ENCODE measurements at regions not wholly inside any gene's neighbourhood (a gene's known extent, or its start where the extent isn't known, plus 50 kb on each side); places are given as distances from the start of the nearest gene placed in this dataset.

DNA sequence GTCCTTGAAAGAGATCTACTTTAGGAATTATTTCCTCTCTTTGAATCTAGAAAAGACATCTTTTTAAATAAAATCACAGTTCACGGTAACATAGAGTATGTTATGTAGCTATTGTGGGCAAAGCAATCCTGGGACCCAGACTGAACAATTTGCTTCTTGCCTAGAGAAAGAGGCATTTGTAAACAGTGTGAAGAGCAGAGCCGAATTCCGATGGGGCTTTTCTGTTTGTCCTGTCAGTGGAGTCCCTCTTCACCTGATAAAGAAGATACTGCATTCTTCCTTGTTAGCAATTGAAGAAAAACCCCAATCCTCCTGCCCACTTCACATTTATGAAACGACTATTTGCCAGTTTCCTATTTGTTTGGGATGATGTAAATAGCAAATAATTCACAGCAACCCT is 462.9 kb downstream of the WDR72 start:
- no peak for DNase-seq

DNA sequence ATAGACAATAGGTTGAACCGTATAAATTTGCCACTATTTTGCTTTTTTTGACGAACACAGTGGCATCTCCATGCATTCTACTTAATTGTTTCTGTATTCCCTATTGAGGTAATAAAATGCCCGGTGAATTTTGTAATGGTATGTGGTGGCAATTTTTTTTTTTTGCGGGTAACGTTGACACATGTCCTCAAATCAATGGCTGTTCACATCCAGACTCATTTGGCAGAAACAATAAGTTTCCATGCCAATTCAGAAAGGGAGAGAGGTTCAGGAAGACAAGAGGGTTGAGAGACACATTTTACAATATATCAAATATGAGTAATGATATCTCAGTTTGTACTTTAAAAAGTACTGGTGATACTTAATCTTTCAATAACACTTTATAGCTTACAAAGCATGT is 463.9 kb downstream of the WDR72 start:
- no peak for DNase-seq

DNA sequence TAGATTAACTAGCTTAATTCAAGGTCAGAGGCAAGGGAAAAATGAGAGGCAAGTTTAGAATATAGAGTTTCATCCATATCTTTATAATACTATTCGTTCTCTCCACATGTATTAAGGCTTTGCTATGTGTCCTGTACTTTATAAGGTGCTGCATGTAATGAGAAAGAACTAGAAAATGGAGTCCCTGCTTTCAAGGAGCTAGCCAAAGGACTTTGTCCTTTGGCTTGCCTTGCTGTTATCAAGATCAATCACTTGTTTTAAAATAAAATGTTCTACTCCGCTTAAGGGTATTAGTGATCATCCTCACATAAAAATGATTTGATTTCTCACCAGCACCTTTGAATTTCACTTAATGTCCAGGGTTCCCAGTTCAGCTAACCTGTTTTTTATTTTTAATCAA is 470.9 kb downstream of the WDR72 start:
- no peak for DNase-seq

DNA sequence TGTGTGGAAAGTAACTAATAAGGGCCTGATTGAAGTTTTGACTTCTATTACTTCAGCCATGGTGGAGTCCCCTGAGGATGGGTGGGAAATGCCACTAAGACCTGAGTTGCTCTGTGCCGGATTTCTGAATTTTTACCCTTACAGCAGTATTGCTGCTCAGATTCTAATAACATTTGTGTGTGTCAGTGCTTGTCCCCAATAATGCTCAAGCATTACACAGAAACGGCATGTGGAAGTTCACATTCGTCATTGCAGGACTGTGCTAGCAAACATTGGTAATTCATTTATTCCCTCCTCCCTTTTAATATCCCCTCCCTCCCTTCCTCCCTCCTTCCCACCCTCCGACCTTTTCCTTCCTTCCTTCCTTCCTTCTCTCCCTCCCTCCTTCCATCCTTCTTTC is 484.5 kb upstream of the ONECUT1 start:
- DNase-seq = no peak

DNA sequence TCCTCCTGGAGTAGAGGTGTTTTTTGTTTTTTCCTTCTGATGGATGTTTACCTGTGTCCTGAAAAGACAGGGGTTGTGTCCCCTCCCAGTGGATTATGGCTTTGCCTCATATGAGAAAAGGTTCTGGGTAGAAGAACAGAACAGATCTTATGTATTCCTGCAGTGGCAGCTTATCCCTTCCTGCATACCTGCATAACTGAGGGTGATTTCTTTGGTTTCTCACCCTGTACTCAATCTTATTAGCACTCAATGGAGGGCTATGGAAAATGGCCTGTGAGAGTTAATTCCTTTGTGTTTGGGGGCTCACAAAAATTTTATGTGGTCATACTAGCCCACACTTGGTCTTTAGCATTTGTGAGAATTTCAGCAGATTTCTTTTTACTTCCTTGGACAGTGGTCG is 482.0 kb upstream of the ONECUT1 start:
- no peak for DNase-seq

DNA sequence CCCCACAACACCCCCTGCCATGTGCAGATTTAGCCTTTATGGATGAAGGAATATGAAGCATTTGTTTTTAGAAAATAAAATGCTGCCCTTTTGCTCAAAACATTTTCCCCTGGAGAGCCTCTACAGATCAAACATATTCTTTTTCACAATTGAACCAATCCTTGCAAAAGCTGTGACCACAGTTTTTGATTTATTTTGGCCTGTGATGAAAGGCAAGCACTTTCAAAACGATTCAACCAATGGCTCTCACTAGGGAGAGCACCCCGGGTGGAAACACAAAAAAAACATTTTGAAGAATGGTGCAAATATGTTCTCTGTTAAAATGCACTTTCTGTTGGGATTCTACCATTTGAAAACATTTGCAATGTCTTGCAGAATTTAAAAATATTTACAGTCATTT is 476.0 kb upstream of the ONECUT1 start:
- no peak for DNase-seq

DNA sequence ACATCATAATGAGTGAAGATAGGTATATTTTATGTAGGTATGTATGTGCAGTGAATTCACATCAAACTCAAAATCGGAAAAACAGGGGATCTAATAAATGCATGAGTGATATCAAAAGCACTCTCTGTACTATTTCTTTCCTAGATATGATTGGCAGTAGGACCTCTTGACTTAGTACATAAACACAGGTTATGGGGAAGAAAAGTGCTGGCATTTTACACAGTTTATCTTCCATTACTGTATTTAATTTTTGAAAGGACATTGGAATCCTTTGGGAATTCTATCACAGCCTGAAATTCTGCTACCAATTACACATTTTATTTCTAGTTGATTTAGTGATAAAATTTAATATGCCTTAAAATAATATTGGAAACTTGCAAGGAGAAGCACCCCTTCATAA is 470.5 kb upstream of the ONECUT1 start:
- DNase-seq = no peak

DNA sequence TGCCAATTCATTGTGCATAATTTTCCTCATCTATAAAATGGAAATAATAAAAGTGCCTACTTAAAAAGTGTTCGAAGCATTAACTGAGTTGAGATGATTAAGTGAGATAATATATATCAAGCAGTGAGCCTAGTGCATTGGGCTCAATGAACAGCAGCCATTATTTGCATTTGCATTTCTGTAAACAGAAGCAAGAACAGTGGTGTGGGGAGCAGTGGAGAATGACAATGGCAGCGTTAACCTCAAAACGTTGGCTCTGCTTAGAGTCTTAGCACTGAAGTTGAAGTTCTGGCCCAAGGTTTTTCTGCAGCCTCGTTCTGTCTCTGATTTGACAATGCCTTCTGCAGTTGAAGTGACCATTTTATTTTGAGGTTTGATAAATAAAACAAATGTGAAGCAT is 466.3 kb upstream of the ONECUT1 start:
- DNase-seq = no peak

DNA sequence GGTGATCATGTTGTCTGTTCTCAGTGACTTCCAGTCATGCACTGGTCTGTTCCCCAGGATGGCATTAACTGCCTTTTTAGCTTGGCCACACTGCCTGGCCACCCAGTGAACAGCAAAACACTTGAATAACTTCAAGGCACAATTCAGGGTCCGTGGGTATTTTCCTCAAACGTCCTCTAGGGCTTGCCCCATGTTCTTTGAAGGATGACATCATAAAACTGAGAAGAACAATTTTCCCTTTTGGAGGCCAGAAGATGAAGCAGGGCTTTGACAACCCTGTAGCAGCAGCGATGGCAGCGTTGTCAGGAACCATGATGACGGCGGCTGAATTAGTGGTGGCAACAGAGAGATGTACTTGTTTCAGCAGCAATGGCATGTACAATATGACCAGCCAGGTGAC is 465.9 kb upstream of the ONECUT1 start:
- DNase-seq = no peak

DNA sequence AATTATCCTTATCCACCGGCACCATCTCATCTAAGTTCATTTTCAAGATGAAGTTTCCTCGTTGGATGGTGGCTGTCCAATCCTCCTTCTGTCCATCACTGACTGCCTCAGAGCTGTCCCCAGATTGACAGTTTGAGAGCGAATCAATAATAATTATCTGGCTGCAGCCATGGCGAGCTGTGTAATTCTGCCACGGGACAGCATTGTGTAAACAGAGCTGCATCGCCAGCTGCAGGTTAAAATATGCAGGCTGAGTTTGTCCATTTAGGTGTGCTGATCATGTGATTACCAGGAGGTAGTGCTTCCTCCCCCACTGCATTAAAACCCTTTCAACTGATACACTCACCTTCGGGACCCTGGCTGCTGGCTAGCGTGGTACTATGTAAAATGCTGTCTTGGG is 461.9 kb upstream of the ONECUT1 start:
- no peak for DNase-seq

DNA sequence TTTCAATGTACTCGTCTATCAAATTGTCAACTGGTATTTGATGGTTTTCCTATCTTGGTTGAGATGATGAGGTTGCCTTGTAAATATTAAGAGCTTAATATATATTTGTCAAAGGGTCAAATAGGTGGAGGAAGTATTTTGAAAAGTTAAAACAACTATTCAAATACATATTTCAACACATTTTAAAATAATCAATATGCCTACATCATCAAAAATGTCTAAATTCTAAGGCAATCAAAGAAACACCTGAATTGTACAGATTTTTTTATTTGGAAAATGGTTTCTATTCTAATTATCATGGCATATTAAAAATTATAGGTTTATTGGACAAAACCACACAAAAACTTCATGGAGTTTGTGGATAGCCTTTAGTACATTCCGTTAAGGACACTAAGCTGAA is 461.4 kb upstream of the ONECUT1 start:
- no peak for DNase-seq

DNA sequence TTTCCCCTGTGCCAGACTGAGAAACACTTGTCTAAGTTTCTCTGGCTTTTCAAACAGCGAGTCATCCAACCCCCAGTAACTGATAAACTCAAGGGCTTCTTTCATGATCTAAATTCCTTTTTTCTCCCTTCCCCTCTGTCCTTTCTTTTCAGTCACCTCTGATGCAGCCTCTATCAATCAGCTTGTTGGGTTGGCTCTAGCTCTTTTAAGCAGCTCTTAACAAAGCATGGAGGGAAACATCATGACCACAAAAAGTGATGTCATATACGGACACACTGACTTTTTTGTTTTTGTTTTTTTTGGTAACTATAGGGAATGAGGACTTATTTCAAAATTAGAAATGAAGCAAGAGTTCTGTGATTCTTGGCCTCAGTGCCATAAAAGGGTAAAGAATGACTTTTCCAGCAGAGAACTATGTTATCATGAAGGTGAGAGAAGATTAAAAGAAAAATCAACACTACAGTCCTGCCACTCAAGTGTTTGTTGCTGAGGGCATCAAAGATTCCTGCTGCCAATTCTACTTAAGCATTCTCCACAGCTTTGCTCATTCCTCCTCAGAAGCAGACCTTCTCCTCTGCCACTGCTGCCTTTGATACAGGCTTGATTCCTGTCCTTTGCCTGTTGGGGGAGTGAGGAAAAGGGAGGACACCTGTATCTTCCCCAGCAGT is 457.0 kb upstream of the ONECUT1 start:
- no peak for DNase-seq

DNA sequence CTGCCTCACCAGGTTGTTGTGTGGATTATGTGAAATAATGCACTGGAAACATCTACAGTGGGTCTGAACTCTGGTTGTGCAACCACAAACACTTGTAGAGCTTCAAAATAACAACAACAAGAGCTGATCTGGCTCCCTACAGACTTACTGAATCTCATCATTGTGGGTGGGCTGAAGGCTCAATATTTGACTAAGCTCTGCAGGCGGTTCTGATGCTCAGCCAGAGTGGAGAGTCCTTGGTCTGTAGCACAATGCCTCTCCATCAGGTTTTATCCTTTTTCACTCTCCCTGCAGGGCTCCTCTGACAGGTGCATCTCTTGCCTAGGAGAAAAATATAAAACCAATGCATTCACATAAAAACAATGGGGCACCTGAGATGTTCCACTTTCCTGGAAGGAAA is 456.3 kb upstream of the ONECUT1 start:
- no peak for DNase-seq

DNA sequence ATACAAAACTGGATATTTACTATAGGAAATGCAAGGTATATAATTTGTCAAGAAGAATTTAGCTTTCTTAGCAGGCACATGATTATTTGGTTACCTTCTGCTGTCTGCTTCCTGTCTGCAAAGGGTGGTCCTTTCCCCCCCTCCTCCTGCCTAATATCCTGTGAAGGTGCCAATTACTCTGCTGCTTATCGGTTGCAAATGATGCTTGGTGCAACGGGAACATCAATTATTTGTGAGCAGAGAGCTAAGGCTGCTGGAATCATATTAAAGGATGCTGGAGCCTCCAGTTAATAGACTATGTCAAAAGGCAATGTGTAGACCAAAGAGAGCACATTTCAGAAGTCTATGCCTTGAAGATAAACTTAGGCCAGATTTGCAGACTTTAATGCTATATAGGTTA is 443.7 kb upstream of the ONECUT1 start:
- no peak for DNase-seq

DNA sequence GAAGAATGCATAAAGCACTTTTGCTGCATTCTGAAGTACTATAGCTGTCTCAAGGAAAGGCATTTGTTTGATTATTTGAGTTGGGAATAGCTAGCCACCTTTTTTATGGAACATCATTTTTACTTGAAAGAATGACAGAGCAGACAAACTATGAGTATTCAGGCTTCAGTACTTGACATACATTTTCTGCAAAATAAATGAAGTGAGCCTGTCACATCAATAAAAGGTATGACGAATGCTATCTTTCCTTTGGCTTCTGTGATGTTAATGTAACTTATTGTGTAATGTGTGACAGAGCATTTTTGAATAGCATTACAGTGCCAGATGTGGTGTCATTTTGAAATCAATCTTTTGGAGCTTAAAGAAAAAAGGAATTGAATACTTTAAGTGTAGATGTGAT is 440.3 kb upstream of the ONECUT1 start:
- no peak for DNase-seq

DNA sequence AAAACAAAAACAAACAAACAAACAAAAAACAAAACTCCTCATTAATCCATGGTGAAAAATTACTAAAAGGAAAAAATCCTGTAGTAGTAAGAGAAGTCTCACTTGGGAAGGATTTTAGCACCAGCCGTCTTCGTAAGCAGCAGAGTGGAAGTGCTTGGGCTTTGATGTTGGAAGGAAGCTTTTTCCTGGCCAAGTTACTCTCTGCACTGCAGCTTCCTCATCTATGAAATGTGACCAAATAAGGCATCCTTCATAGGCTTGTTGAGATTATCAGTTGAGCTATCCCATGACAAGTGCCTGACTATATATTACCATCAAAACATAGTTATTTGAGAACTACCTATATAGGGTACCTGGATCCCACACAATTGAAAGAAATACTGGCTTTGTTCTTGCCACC is 436.4 kb upstream of the ONECUT1 start:
- no peak for DNase-seq

DNA sequence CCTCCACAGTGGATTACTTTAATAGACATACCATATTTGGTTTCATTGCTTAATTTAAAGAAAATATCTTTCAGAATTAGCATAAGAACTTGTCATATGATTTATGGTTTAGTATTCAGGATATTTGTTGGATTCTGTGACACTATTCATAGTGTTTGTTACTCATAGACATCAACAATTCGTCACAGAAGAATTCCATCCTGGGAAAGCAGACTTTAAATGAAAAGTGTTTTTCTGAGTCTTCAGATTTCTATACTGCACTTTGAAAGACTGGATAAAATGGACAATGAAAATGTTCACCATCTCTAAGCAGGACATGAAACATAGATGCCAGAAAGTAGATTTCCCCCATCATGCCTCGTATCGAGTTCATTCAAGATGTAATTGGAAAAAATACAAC is 435.6 kb upstream of the ONECUT1 start:
- DNase-seq = no peak

DNA sequence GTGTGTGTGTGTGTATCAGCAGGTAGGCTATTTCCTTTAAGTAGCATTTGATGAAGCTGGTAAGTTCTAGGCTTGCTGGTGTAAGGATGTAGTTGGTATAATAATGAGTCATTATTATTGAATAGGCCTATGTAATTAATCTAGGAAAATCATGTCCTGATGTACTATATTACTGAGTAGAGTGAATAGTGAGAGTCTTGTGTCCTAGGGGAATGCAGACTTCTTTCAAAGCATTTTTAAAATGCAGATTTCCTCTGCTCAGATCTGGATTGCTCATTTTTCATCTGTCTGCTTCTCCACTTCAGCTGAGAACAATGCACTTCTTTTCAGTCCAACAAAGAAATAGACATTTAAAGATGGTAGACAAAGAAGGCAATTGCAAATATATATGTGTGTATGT is 434.2 kb upstream of the ONECUT1 start:
- DNase-seq = no peak

DNA sequence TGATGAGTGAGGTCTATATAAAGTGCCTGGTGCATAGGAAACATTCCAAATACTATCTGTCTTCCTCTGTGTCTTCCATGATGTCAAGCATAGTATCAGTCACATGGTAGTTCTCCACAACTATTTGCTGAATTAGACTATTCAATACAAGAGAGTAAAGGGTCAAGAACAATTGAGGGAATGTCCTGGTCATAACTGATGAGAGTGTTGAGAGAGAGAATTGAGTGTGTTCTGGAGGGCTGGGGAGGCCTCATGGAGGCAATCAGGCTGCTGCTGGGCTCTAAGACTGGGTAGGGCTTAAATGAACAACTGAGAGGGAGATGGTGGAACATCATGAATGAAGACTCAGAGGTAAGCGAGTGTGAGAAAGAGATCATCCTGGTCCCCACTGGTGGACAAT is 433.7 kb upstream of the ONECUT1 start:
- no peak for DNase-seq

DNA sequence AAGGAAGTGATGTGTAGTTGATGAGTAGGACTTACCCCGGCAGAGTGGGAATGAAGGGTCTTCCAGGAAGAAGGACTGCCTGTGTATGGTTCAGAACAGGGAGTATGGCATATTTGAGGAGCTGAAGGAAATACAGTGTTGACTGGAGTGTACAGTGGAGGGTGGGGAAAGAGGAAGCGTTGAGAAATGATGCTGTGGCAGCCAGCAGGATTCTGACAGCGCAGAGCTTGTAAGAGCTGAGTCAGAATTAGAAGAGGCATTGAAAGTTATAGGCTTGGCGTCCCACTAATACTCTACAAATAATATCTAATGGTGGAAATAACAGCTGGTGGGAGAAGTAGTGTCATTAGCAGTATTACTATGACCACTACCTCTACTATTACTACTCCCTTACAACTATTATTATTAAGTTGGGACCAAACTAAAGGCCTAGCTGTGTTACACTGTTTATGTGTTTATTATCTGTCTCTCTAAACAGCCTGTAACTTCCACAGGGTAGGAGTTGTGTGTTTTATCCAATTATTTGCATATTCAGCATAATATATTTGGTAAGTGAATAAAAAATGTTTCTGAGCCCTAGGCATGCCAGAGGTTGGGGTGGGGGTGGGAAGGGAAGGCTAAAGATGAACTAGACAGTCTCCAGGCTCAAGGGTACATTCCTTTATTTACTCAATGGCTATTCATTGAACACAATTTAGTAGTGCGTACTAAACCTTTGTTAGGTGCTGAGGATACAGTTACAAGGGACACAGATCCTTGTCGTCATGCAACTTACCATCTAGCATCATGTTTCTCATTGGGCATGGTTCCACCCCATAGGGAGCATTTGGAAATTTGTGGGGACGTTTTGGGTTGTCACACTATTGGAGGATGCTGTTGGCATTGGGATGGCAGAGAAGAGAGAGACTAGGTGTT is 428.8 kb upstream of the ONECUT1 start:
- no peak for DNase-seq

DNA sequence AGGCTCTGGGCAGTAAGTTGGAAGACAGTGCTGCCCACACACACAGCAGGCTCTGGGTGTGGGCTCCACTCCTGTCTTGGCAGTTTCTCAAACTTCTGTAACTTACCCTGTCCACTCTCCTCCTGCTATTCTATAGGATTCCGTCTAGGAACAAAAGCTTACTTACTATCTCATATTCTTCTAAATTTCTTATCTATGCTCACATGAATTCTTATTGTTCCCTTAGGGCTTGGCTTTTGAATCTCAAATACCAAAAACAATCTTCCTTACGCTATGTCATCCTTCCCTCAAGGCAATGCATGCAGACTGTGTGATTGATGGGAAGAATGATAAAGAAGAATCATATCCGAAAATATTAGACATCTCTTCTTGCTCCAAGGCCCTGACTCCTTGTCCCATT is 425.9 kb upstream of the ONECUT1 start:
- no peak for DNase-seq

DNA sequence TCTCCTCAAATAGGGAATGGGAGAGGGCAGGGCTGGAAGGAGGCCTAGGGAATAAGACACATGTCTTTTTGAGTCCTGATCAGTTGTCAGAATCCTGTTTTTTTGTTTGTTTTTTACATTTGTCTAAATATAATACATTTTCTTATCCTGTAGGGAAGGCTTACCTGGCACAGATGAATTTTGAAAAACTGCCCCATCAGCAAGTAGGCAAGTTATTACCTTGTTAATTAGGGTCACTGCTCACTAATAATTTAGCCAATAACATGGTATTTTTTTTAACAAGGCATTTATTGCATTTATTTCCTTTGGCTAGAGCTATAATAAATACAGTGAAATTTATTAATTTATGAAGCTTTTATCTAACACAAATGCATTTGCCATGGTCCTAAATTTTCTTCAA is 423.2 kb upstream of the ONECUT1 start:
- no peak for DNase-seq

DNA sequence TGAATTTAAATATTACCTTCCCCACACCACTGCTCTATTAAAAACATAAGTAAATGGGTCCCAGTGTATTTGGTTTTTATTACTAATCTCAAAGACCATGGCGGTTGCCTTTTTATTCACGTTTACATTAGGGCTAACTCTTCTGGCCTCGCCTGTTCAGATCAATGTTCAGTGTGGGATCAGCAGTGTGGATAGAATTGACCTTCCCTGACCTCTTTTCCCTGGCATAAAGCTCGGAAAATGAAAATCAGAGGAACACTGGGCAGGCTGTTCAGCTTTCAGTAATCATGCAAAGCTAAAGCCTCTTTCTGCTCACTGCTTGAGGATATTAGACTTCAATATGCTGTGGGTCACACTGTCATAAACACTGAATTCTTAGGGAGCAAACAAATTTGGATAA is 422.6 kb upstream of the ONECUT1 start:
- no peak for DNase-seq

DNA sequence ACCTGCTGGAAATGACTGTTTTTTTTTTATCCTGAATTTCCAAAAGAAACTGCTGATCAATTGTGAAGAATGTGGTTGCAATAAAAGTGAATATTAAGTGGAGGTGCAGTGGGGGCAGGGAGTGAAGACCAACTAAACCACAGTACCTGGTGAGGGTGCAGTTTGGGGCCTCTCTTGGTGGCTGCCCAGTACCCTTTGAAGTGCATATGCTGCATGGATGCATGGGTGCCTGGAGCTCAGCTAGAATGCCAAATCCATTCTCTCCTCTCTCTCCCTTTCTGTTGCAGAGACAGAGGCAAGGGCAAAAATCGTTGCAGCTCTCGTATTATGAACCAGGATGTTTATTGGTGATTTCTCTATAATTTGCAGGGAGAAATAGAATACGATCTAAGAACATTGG is 420.5 kb upstream of the ONECUT1 start:
- no peak for DNase-seq
